Gastroesophageal sphincter (tissue), 4 donors: ENCODE measurements at regions not wholly inside any gene's neighbourhood (a gene's known extent, or its start where the extent isn't known, plus 50 kb on each side); places are given as distances from the start of the nearest gene placed in this dataset.

ENCODE experiments used
- ATAC-seq: fragments of 150-250 bp; one replicate; pipeline ENCODE4 v1.9.1; 2016; ENCODE audit warnings: mild to moderate bottlenecking, moderate library complexity
- H3K27ac ChIP-seq, 4 donors: fragments of 200-600 bp; sonication (generic) in 3 of 4; 1 replicate in 3 of 4; 2 replicates in 1 of 4; pipeline ENCODE4 v1.5.1; 2016 to 2019
- H3K27me3 ChIP-seq: fragments of 200-600 bp; sonication (generic); one replicate; pipeline ENCODE4 v1.5.1; 2019
- H3K36me3 ChIP-seq, 2 donors: fragments of 200-600 bp; sonication (generic); one replicate each; pipeline ENCODE4 v1.5.1; 2019; ENCODE audit warnings: control low read depth in 1 of 2
- H3K4me1 ChIP-seq, 3 donors: fragments of 200-600 bp; sonication (generic); 1 replicate in 2 of 3; 2 replicates in 1 of 3; pipeline ENCODE4 v1.5.1; 2016 to 2019; ENCODE audit warnings: control low read depth in 2 of 3
- H3K4me3 ChIP-seq, 2 donors: fragments of 200-600 bp; sonication (generic); one replicate each; pipeline ENCODE4 v1.5.1; 2019; ENCODE audit warnings: mild to moderate bottlenecking in 1 of 2, moderate library complexity in 1 of 2
- H3K9me3 ChIP-seq, 3 donors: fragments of 200-600 bp; sonication (generic); one replicate each; pipeline ENCODE4 v1.5.1; 2017 to 2019; ENCODE audit warnings: control low read depth in 2 of 3
- EP300 ChIP-seq: sonication (generic); formaldehyde crosslinking; IDR thresholded peaks from one replicate; pipeline ENCODE4 v1.6.1; 2017; ENCODE audit warnings: antibody characterized with exemption, mild to moderate bottlenecking
- POLR2A ChIP-seq, 2 donors: fragments of 450-650 bp; IDR thresholded peaks; one replicate each; pipeline ENCODE4 v1.6.1; 2017; ENCODE audit warnings: antibody characterized with exemption in 2 of 2, mild to moderate bottlenecking in 2 of 2, moderate library complexity in 1 of 2
- POLR2AphosphoS5 ChIP-seq: sonication (generic); formaldehyde crosslinking; IDR thresholded peaks from one replicate; pipeline ENCODE4 v1.6.1; 2017; ENCODE audit warnings: antibody characterized with exemption
- WGBS, 2 donors: methylation state at CpG; one replicate each; pipeline ENCODE4 v1.1.5; 2018; ENCODE audit warnings: low coverage in 1 of 2; 5-methylcytosine and 5-hydroxymethylcytosine counted together
- TF ChIP-seq, protein P1 (sequence below), 4 experiments: fragments of 200-600 bp in 2 of 4; fragments of 450-650 bp in 2 of 4; sonication (generic) in 1 of 4; IDR thresholded peaks; one replicate each; pipeline ENCODE4 v1.5.1; 2017 to 2019; ENCODE audit warnings: antibody characterized with exemption in 4 of 4, mild to moderate bottlenecking in 2 of 4, moderate library complexity in 2 of 4

DNA sequence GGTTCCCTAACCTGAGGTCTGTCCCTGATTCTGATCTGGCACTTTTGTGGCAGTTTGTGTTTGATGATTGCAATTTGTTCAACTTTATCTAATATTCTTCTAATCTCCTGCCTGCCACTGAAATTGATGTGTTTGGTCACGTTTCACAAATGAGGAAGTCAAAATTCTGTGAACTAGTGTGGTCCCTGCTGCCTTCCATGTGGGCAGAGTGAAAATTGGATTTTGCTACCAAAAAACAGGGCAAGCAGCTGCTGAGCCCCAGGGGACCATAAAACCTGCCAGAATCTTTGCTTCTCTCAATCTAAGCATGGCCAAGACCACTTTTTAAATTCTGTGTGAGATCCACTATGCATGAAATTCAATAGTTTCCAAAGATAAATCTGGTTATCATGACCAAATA lies 195.5 kb upstream of the CYRIA start:
- Histone ChIP-seq H3K4me1 (no peaks in the 10 kb centered on the region), H3K36me3 (no peaks in the 10 kb centered on the region), H3K27ac (no peak overlapping the region), H3K27me3 (no peaks in the 10 kb centered on the region), H3K4me3 (no peak overlapping the region), H3K9me3 (no peaks in the 10 kb centered on the region)
- WGBS, 2 donors = 7% methylated on average over 1 of the region's 1 CpG; no CpG with 5 or more reads in 1 of the 2 donors
- TF ChIP-seq EP300 (no peak), POLR2AphosphoS5 (no peak), POLR2A (IDR thresholded peaks at IDR 0.05) (no peak)
- TF ChIP-seq, protein P1, sequence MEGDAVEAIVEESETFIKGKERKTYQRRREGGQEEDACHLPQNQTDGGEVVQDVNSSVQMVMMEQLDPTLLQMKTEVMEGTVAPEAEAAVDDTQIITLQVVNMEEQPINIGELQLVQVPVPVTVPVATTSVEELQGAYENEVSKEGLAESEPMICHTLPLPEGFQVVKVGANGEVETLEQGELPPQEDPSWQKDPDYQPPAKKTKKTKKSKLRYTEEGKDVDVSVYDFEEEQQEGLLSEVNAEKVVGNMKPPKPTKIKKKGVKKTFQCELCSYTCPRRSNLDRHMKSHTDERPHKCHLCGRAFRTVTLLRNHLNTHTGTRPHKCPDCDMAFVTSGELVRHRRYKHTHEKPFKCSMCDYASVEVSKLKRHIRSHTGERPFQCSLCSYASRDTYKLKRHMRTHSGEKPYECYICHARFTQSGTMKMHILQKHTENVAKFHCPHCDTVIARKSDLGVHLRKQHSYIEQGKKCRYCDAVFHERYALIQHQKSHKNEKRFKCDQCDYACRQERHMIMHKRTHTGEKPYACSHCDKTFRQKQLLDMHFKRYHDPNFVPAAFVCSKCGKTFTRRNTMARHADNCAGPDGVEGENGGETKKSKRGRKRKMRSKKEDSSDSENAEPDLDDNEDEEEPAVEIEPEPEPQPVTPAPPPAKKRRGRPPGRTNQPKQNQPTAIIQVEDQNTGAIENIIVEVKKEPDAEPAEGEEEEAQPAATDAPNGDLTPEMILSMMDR (IDR thresholded peaks at IDR 0.05) = no peak
- no peak for ATAC-seq

DNA sequence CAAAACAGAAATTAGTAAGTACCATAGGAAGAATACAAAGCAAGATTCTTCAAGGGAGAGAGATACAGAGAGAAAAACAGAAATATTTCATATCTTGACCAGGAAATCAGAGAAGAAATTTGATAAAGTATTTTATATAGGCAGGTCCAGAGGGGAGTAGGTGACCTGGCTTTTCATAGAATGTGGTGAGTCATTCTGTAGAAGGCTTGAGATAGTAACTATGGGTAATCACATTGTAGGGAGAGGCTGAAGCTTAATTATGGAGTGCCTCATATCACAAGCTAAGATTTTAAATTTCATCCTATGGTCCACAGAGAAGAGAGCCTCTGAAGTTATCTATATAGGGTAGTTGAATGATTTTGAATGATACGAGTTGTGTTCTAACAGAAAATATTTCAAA lies 195.0 kb upstream of the CYRIA start:
- Histone ChIP-seq H3K4me1 (no peaks in the 10 kb centered on the region), H3K4me3 (no peak overlapping the region), H3K9me3 (no peaks in the 10 kb centered on the region), H3K36me3 (no peaks in the 10 kb centered on the region), H3K27ac (no peak overlapping the region), H3K27me3 (no peaks in the 10 kb centered on the region)
- TF ChIP-seq, protein P1 (IDR thresholded peaks at IDR 0.05) = no peak
- TF ChIP-seq POLR2A (IDR thresholded peaks at IDR 0.05) (no peak), EP300 (no peak), POLR2AphosphoS5 (no peak)
- ATAC-seq = no peak
- WGBS, 2 donors = 70 to 74% methylated on average over 1 of the region's 1 CpG

DNA sequence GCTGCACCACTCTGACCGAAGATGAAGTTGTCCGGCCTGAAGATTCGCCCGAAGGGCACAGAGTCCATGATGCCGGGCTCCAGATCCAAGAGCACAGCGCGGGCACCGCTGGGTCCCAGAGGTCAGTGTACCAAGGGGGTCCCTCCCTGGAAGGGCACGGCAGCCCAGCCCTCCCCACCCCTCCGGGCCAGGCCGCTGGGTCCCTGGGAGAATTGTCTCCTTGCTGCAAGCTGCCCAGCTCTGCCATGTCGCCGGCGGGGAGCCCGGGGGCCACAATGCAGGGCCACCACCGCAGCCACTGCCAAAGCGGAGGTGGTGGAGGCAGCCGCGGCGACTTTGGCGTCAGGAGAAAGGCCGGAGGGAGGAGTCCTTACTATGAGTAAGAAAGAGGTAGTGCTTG lies 189.5 kb upstream of the CYRIA start:
- H3K4me1 ChIP-seq = no peaks in the 10 kb centered on the region
- no CpG with 5 or more reads among the region's 22 CpGs for WGBS, 2 donors

DNA sequence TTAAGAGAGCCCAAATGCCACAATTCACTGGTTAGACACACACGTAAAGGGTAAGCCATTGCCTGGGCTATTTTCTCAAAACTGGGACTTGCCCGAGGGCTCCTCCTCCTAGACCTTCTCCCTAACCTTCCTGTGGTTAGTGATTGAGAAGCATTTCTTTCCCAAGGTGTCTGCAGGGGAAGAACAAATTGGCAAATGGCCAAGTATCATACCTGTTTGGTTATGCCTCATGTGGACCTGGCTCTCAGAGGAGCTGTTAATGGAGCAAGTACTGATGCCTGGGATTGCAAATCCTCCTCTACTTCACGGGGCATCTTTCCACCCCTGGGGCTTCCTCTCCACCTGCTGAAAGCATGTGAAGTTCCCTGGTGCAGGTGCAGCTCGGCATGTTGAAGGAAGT lies 187.5 kb upstream of the CYRIA start:
- no peak overlapping the region for H3K4me3 ChIP-seq
- no peaks in the 10 kb centered on the region for H3K27me3 ChIP-seq
- no peaks in the 10 kb centered on the region for H3K9me3 ChIP-seq
- no peak overlapping the region for H3K27ac ChIP-seq
- 85 to 89% methylated on average over 2 to 3 of the region's 4 CpGs for WGBS, 2 donors
- ATAC-seq = no peak
- no peaks in the 10 kb centered on the region for H3K36me3 ChIP-seq
- H3K4me1 ChIP-seq = no peaks in the 10 kb centered on the region
- TF ChIP-seq POLR2AphosphoS5 (no peak), EP300 (no peak), POLR2A (IDR thresholded peaks at IDR 0.05) (no peak)
- TF ChIP-seq, protein P1 (IDR thresholded peaks at IDR 0.05) = no peak

More for the DNA sequence above, 189.5 kb upstream of the CYRIA start:
- TF ChIP-seq POLR2A (IDR thresholded peaks at IDR 0.05) = no peak
- no peak for TF ChIP-seq POLR2AphosphoS5
- no peak for TF ChIP-seq EP300
- TF ChIP-seq, protein P1 (IDR thresholded peaks at IDR 0.05) = no peak
- no peaks in the 10 kb centered on the region for H3K36me3 ChIP-seq
- H3K9me3 ChIP-seq = no peaks in the 10 kb centered on the region
- ATAC-seq = no peak
- H3K27me3 ChIP-seq = no peaks in the 10 kb centered on the region
- no peak overlapping the region for H3K4me3 ChIP-seq
- H3K27ac ChIP-seq = no peak overlapping the region

DNA sequence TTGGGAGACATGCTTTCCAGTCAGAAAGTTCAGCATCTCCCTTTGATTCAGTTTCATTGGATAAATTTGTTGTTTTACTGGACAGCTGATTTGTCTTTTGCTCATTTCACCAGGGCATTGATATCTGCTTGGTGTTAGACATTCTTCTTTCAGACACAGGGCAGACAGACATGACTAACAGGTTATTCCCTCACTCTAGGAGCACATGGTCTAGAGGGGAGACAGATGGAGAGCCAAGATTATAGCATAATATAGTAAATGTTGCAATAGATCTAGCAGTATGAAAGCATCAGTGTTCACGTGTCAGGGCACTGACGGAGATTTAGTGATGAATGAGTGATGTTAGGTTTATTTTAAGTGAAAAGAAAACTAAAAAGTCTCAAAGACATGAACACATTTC lies 187.0 kb upstream of the CYRIA start:
- TF ChIP-seq POLR2A (IDR thresholded peaks at IDR 0.05) (no peak), EP300 (no peak), POLR2AphosphoS5 (no peak)
- TF ChIP-seq, protein P1 (IDR thresholded peaks at IDR 0.05) = no peak
- H3K4me1 ChIP-seq = no peaks in the 10 kb centered on the region
- H3K27ac ChIP-seq = no peak overlapping the region
- WGBS, 2 donors = 71 to 81% methylated on average over 2 of the region's 2 CpGs
- no peak for ATAC-seq
- H3K36me3 ChIP-seq = no peaks in the 10 kb centered on the region
- H3K9me3 ChIP-seq = no peaks in the 10 kb centered on the region
- no peak overlapping the region for H3K4me3 ChIP-seq
- no peaks in the 10 kb centered on the region for H3K27me3 ChIP-seq
